ENCODE measurements at regions not wholly inside any gene's neighbourhood (a gene's known extent, or its start where the extent isn't known, plus 50 kb on each side); places are given as distances from the start of the nearest gene placed in this dataset.

GRCh38 chr13:97141564-97142005 lies 80.5 kb upstream of the MBNL2 start:
- no peak for TF ChIP-seq CTCF (IDR thresholded peaks at IDR 0.05)
- TF ChIP-seq POLR2A (IDR thresholded peaks at IDR 0.05) = no peak
- peak in 2 of 3 donors; percentile 34 to 68 for TF ChIP-seq POLR2AphosphoS5 (IDR thresholded peaks at IDR 0.05)
